Left ventricle myocardium inferior (tissue), 1 donor: ENCODE measurements at regions not wholly inside any gene's neighbourhood (a gene's known extent, or its start where the extent isn't known, plus 50 kb on each side); places are given as distances from the start of the nearest gene placed in this dataset.

Experiments used
- DNase-seq: peaks from one replicate; pipeline ENCODE4 v3.0.0-alpha.2; 2020
- H3K27ac ChIP-seq: fragments of 200-600 bp; replicated peaks from 2 replicates; pipeline ENCODE4 v1.8.0; 2021
- H3K27me3 ChIP-seq: fragments of 200-600 bp; 2 replicates; pipeline ENCODE4 v1.8.0; 2021; ENCODE audit warnings: low read depth
- H3K36me3 ChIP-seq: fragments of 200-600 bp; 2 replicates; pipeline ENCODE4 v1.8.0; 2021
- H3K4me1 ChIP-seq: fragments of 200-600 bp; 2 replicates; pipeline ENCODE4 v1.8.0; 2021
- H3K4me3 ChIP-seq: fragments of 200-600 bp; 2 replicates; pipeline ENCODE4 v1.8.0; 2021; ENCODE audit warnings: mild to moderate bottlenecking, moderate library complexity
- H3K9me3 ChIP-seq: fragments of 200-600 bp; replicated peaks from 2 replicates; pipeline ENCODE4 v1.8.0; 2021
- CTCF ChIP-seq: fragments of 200-600 bp; IDR thresholded peaks from 2 replicates; pipeline ENCODE4 v1.8.0; 2021; ENCODE audit warnings: antibody characterized with exemption, mild to moderate bottlenecking, borderline replicate concordance
- intact Hi-C: fragments of 100-400 bp; cut with micrococcal nuclease; formaldehyde crosslinking; loops from one replicate; pipeline ENCODE4 v1.11.0; 2022
- donor health status: DM: no; HTN: yes; CAD: no; lungs with severe emphysema.

- Histone ChIP-seq H3K36me3 (no peaks in the 10 kb centered on the region), H3K9me3 (peaks cover 32% of the 10 kb centered on the region), H3K4me3 (no peak overlapping the region), H3K27me3 (no peaks in the 10 kb centered on the region), H3K4me1 (peaks cover 14% of the 10 kb centered on the region), H3K27ac (no peak overlapping the region)
- TF ChIP-seq CTCF: no peak
- DNase-seq: no peak
- intact Hi-C loops: no loop called here
Measured at GRCh38 chr10:83824099-83824498, 315.2 kb upstream of the GHITM start.

DNA sequence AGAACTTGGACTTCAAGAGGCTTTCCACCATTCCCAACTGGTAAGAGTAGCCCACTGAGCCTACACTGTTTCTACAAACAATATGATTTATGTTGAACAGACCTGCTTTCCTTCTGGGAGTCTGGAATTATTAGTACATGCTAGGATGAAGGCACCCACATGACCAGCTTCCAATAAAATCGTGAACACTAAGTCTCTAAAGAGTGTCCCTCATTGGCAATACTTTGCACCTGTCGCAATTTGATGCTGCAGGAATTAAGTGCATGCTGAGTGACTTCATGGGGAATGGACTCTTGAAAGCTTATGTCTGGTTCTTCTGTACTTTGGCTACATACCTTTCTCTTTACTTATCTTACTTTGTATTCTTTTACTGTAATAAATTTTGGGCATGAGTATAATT, 305.2 kb upstream of the GHITM start:
- Histone ChIP-seq H3K4me1 (no peaks in the 10 kb centered on the region), H3K9me3 (peaks cover 22% of the 10 kb centered on the region), H3K36me3 (no peaks in the 10 kb centered on the region), H3K4me3 (no peak overlapping the region), H3K27ac (no peak overlapping the region), H3K27me3 (no peaks in the 10 kb centered on the region)
- no peak for DNase-seq
- intact Hi-C loops: no loop called here
- no peak for TF ChIP-seq CTCF

GRCh38 chr10:83835945-83836745, 303.2 kb upstream of the GHITM start:
- Histone ChIP-seq H3K27me3 (no peaks in the 10 kb centered on the region), H3K27ac (peak overlapping the region; percentile 38), H3K4me3 (no peak overlapping the region), H3K4me1 (no peaks in the 10 kb centered on the region), H3K36me3 (no peaks in the 10 kb centered on the region), H3K9me3 (peaks cover 1% of the 10 kb centered on the region)
- no peak for TF ChIP-seq CTCF
- DNase-seq: no peak
- intact Hi-C loops: no loop called here

GRCh38 chr10:83848677-83849076, 290.6 kb upstream of the GHITM start:
- intact Hi-C loops: no loop called here
- Histone ChIP-seq H3K27me3 (no peaks in the 10 kb centered on the region), H3K9me3 (peaks cover 4% of the 10 kb centered on the region), H3K36me3 (no peaks in the 10 kb centered on the region), H3K4me3 (no peak overlapping the region), H3K27ac (no peak overlapping the region), H3K4me1 (peaks cover 4% of the 10 kb centered on the region)
- no peak for TF ChIP-seq CTCF
- DNase-seq: no peak

- no peak overlapping the region for H3K4me3 ChIP-seq
- H3K9me3 ChIP-seq: peaks cover 8% of the 10 kb centered on the region
- no peaks in the 10 kb centered on the region for H3K27me3 ChIP-seq
- no peak for TF ChIP-seq CTCF
- H3K27ac ChIP-seq: no peak overlapping the region
- no peak for DNase-seq
- H3K4me1 ChIP-seq: peaks cover 4% of the 10 kb centered on the region
- H3K36me3 ChIP-seq: no peaks in the 10 kb centered on the region
- intact Hi-C loops: no loop called here
Measured at GRCh38 chr10:83849150-83849549, 290.2 kb upstream of the GHITM start.
